ENCODE measurements at regions not wholly inside any gene's neighbourhood (a gene's known extent, or its start where the extent isn't known, plus 50 kb on each side); places are given as distances from the start of the nearest gene placed in this dataset.
A peak's percentile ranks its signal among the peaks of the same experiment; 100 is the strongest.
"Not testable (repeated sequence)": the region's sequence is repeated elsewhere in the genome, so short reads cannot be mapped to it uniquely, and the experiment has no call there.

GRCh38 chr12:46548605-46549071, 176.1 kb upstream of the SLC38A2 start:
- no peak for DNase-seq (ENCODE audit: low spot score)

- peak; percentile 32 for DNase-seq (ENCODE audit: low spot score)
Measured at GRCh38 chr12:46547421-46548354, 175.1 kb upstream of the SLC38A2 start.

GRCh38 chr12:46546634-46547273, 174.2 kb upstream of the SLC38A2 start:
- peak; percentile 35 for DNase-seq (ENCODE audit: low spot score)

- not testable (repeated sequence) for DNase-seq (ENCODE audit: low spot score)
Measured at GRCh38 chr12:46543378-46543795, 170.8 kb upstream of the SLC38A2 start.

- DNase-seq (ENCODE audit: low spot score) = no peak
Measured at GRCh38 chr12:46538976-46539375, 166.4 kb upstream of the SLC38A2 start.

- DNase-seq (ENCODE audit: low spot score) = no peak
Measured at GRCh38 chr12:46537387-46537955, 164.9 kb upstream of the SLC38A2 start.

- DNase-seq (ENCODE audit: low spot score) = not testable (repeated sequence)
Measured at GRCh38 chr12:46536316-46536715, 163.7 kb upstream of the SLC38A2 start.

- DNase-seq (ENCODE audit: low spot score) = no peak
Measured at GRCh38 chr12:46535907-46536306, 163.3 kb upstream of the SLC38A2 start.

- DNase-seq (ENCODE audit: low spot score) = no peak
Measured at GRCh38 chr12:46535376-46535775, 162.8 kb upstream of the SLC38A2 start.

- no peak for DNase-seq (ENCODE audit: low spot score)
Measured at GRCh38 chr12:46534327-46534840, 161.8 kb upstream of the SLC38A2 start.

- DNase-seq (ENCODE audit: low spot score) = no peak
Measured at GRCh38 chr12:46533723-46534122, 161.2 kb upstream of the SLC38A2 start.

- DNase-seq (ENCODE audit: low spot score) = no peak
Measured at GRCh38 chr12:46531804-46532203, 159.2 kb upstream of the SLC38A2 start.

GRCh38 chr12:46531059-46531785, 158.6 kb upstream of the SLC38A2 start:
- DNase-seq (ENCODE audit: low spot score) = no peak

- DNase-seq (ENCODE audit: low spot score) = no peak
Measured at GRCh38 chr12:46530373-46531056, 157.9 kb upstream of the SLC38A2 start.

- DNase-seq (ENCODE audit: low spot score) = no peak
Measured at GRCh38 chr12:46526233-46526632, 153.7 kb upstream of the SLC38A2 start.

GRCh38 chr12:46524778-46525177, 152.2 kb upstream of the SLC38A2 start:
- DNase-seq (ENCODE audit: low spot score) = peak; percentile 20

GRCh38 chr12:46523863-46524770, 151.5 kb upstream of the SLC38A2 start:
- peak; percentile 73 for DNase-seq (ENCODE audit: low spot score)

GRCh38 chr12:46523446-46523845, 150.9 kb upstream of the SLC38A2 start:
- peak; percentile 12 for DNase-seq (ENCODE audit: low spot score)

GRCh38 chr12:46522071-46522470, 149.5 kb upstream of the SLC38A2 start:
- DNase-seq (ENCODE audit: low spot score) = no peak

- no peak for DNase-seq (ENCODE audit: low spot score)
Measured at GRCh38 chr12:46521145-46521544, 148.6 kb upstream of the SLC38A2 start.

Measured in H4 (cell line).